GM23248 (cell line): ENCODE measurements at regions not wholly inside any gene's neighbourhood (a gene's known extent, or its start where the extent isn't known, plus 50 kb on each side); places are given as distances from the start of the nearest gene placed in this dataset.
A peak's percentile ranks its signal among the peaks of the same experiment; 100 is the strongest.

ENCODE experiments used
- DNase-seq: peaks from one replicate; pipeline ENCODE4 v3.0.0-alpha.2; 2015
- H2AFZ ChIP-seq: fragments of 200-600 bp; sonication (generic); 2 replicates; pipeline ENCODE4 v1.6.1; 2016; ENCODE audit warnings: antibody characterized with exemption
- H3F3A ChIP-seq: fragments of 200-600 bp; sonication (generic); 2 replicates; pipeline ENCODE4 v1.6.1; 2016; ENCODE audit warnings: mild to moderate bottlenecking, antibody characterized with exemption, mixed run types; ENCODE audit not compliant: insufficient read depth
- H3K27ac ChIP-seq: fragments of 200-600 bp; sonication (generic); 2 replicates; pipeline ENCODE4 v1.5.1; 2016; ENCODE audit warnings: mild to moderate bottlenecking
- H3K27me3 ChIP-seq: fragments of 200-600 bp; sonication (generic); replicated peaks from 2 replicates; pipeline ENCODE4 v1.6.1; 2016; ENCODE audit warnings: mild to moderate bottlenecking; ENCODE audit not compliant: insufficient read depth
- H3K36me3 ChIP-seq: fragments of 200-600 bp; sonication (generic); 2 replicates; pipeline ENCODE4 v1.6.1; 2016; ENCODE audit warnings: low read depth, mild to moderate bottlenecking
- H3K4me1 ChIP-seq: fragments of 200-600 bp; sonication (generic); 2 replicates; pipeline ENCODE4 v1.6.1; 2016; ENCODE audit warnings: mild to moderate bottlenecking; ENCODE audit not compliant: insufficient read depth
- H3K4me2 ChIP-seq: fragments of 200-600 bp; sonication (generic); one replicate; pipeline ENCODE4 v1.6.1; 2016; ENCODE audit warnings: mild to moderate bottlenecking; ENCODE audit not compliant: unreplicated experiment
- H3K4me3 ChIP-seq: fragments of 200-600 bp; sonication (generic); 2 replicates; pipeline ENCODE4 v1.5.1; 2016; ENCODE audit warnings: mild to moderate bottlenecking
- H3K79me2 ChIP-seq: fragments of 200-600 bp; sonication (generic); 2 replicates; pipeline ENCODE4 v1.6.1; 2016; ENCODE audit warnings: mild to moderate bottlenecking; ENCODE audit not compliant: insufficient read depth
- H3K9ac ChIP-seq: fragments of 200-600 bp; sonication (generic); 2 replicates; pipeline ENCODE4 v1.6.1; 2016; ENCODE audit warnings: mild to moderate bottlenecking
- H3K9me2 ChIP-seq: fragments of 200-600 bp; sonication (generic); 2 replicates; pipeline ENCODE4 v1.6.1; 2016; ENCODE audit warnings: mixed run types, mild to moderate bottlenecking, moderate library complexity; ENCODE audit not compliant: insufficient read depth
- H3K9me3 ChIP-seq: fragments of 200-600 bp; sonication (generic); one replicate; pipeline ENCODE4 v1.6.1; 2017; ENCODE audit warnings: low read depth
- H4K20me1 ChIP-seq: fragments of 200-600 bp; sonication (generic); 2 replicates; pipeline ENCODE4 v1.6.0; 2016; ENCODE audit not compliant: insufficient read depth
- EZH2 ChIP-seq: fragments of 200-600 bp; sonication (generic); IDR thresholded peaks from 2 replicates; pipeline ENCODE4 v1.6.1; 2018; ENCODE audit warnings: antibody characterized with exemption, mild to moderate bottlenecking; ENCODE audit not compliant: insufficient read depth, poor library complexity, severe bottlenecking
- EZH2phosphoT487 ChIP-seq: fragments of 200-600 bp; sonication (generic); IDR thresholded peaks from 2 replicates; pipeline ENCODE4 v1.6.1; 2018; ENCODE audit warnings: antibody characterized with exemption, moderate library complexity, mild to moderate bottlenecking, low read depth; ENCODE audit not compliant: insufficient read depth
- WGBS, 2 experiments: methylation state at CpG; one replicate each; pipeline ENCODE4 v1.1.6; 2015 to 2017; ENCODE audit warnings: low lambda C conversion rate in 2 of 2, low coverage in 1 of 2; ENCODE audit errors: missing lambda C conversion rate in 2 of 2; 5-methylcytosine and 5-hydroxymethylcytosine counted together
- in situ Hi-C: fragments of 300-500 bp; cut with MboI; formaldehyde crosslinking; loops from 2 replicates; pipeline ENCODE4 v1.15.0; 2020

GRCh38 chr11:13128354-13128753 lies 119.2 kb downstream of the RASSF10 start:
- H3K27me3 ChIP-seq = no peaks in the 10 kb centered on the region
- 89 to 94% methylated on average over 4 of the region's 4 CpGs for WGBS, 2 experiments
- no peak overlapping the region for H3K9ac ChIP-seq
- no peaks in the 10 kb centered on the region for H4K20me1 ChIP-seq
- H3K36me3 ChIP-seq = no peaks in the 10 kb centered on the region
- no peaks in the 10 kb centered on the region for H3K4me1 ChIP-seq
- H3K9me3 ChIP-seq = peaks cover 3% of the 10 kb centered on the region
- no peak overlapping the region for H3K27ac ChIP-seq
- in situ Hi-C loops = no loop called here
- no peak overlapping the region for H3K4me3 ChIP-seq
- no peak overlapping the region for H3K4me2 ChIP-seq
- DNase-seq = no peak
- H3F3A ChIP-seq = no peaks in the 10 kb centered on the region
- H3K79me2 ChIP-seq = no peaks in the 10 kb centered on the region
- no peak overlapping the region for H2AFZ ChIP-seq
- H3K9me2 ChIP-seq = no peaks in the 10 kb centered on the region
- no peak for TF ChIP-seq EZH2
- TF ChIP-seq EZH2phosphoT487 = no peak

- Histone ChIP-seq H3K9ac (no peak overlapping the region), H3K27ac (no peak overlapping the region), H3K9me2 (no peaks in the 10 kb centered on the region), H3K4me2 (no peak overlapping the region), H4K20me1 (no peaks in the 10 kb centered on the region), H3K27me3 (no peaks in the 10 kb centered on the region), H3K79me2 (no peaks in the 10 kb centered on the region), H3K4me3 (no peak overlapping the region), H3K9me3 (no peaks in the 10 kb centered on the region), H3K4me1 (peaks cover 21% of the 10 kb centered on the region), H3K36me3 (no peaks in the 10 kb centered on the region), H2AFZ (no peak overlapping the region), H3F3A (no peaks in the 10 kb centered on the region)
- TF ChIP-seq EZH2phosphoT487 = no peak
- TF ChIP-seq EZH2 = no peak
- in situ Hi-C loops = no loop called here
- no peak for DNase-seq
- WGBS, 2 experiments = 72% methylated on average over 3 of the region's 3 CpGs
These were observed 125.0 kb downstream of the RASSF10 start for GRCh38 chr11:13134066-13134465.

- Histone ChIP-seq H3K36me3 (no peaks in the 10 kb centered on the region), H3K9ac (no peak overlapping the region), H3K79me2 (no peaks in the 10 kb centered on the region), H3F3A (peaks cover 4% of the 10 kb centered on the region), H3K27ac (no peak overlapping the region), H2AFZ (no peak overlapping the region), H3K4me2 (no peak overlapping the region), H3K27me3 (no peaks in the 10 kb centered on the region), H3K9me3 (no peaks in the 10 kb centered on the region), H3K9me2 (no peaks in the 10 kb centered on the region), H4K20me1 (no peaks in the 10 kb centered on the region), H3K4me1 (peaks cover 24% of the 10 kb centered on the region), H3K4me3 (no peak overlapping the region)
- DNase-seq = no peak
- in situ Hi-C loops = no loop called here
- no peak for TF ChIP-seq EZH2phosphoT487
- TF ChIP-seq EZH2 = no peak
- 78 to 82% methylated on average over 2 of the region's 2 CpGs for WGBS, 2 experiments
These were observed 125.8 kb downstream of the RASSF10 start for GRCh38 chr11:13134886-13135285.

GRCh38 chr11:13135385-13136271 lies 126.5 kb downstream of the RASSF10 start:
- no peak overlapping the region for H3K4me2 ChIP-seq
- WGBS, 2 experiments = 73 to 86% methylated on average over 3 of the region's 3 CpGs

More at GRCh38 chr11:13135385-13136271, 126.5 kb downstream of the RASSF10 start:
- no peaks in the 10 kb centered on the region for H4K20me1 ChIP-seq
- H3K9ac ChIP-seq = no peak overlapping the region
- H2AFZ ChIP-seq = 0 out of 2 replicates have a peak overlapping the region, but pooled peaks have one; percentile 30
- in situ Hi-C loops = no loop called here
- H3K4me1 ChIP-seq = peaks cover 31% of the 10 kb centered on the region
- H3K4me3 ChIP-seq = no peak overlapping the region
- H3F3A ChIP-seq = peaks cover 10% of the 10 kb centered on the region
- peak; percentile 32 for DNase-seq
- H3K27me3 ChIP-seq = no peaks in the 10 kb centered on the region
- no peak overlapping the region for H3K27ac ChIP-seq
- H3K36me3 ChIP-seq = no peaks in the 10 kb centered on the region
- no peaks in the 10 kb centered on the region for H3K9me3 ChIP-seq
- H3K79me2 ChIP-seq = no peaks in the 10 kb centered on the region
- TF ChIP-seq EZH2 (no peak), EZH2phosphoT487 (no peak)
- H3K9me2 ChIP-seq = no peaks in the 10 kb centered on the region
